Putamen (tissue), 1 donor: ENCODE measurements at regions not wholly inside any gene's neighbourhood (a gene's known extent, or its start where the extent isn't known, plus 50 kb on each side); places are given as distances from the start of the nearest gene placed in this dataset.

Source experiments
- DNase-seq: peaks from one replicate; pipeline ENCODE4 v3.0.0-alpha.2; 2016; ENCODE audit warnings: low spot score

GRCh38 chr13:60765700-60766411 is 368.8 kb downstream of the TDRD3 start:
- peak; percentile 50 for DNase-seq

- DNase-seq, result no peak
These were observed 362.5 kb downstream of the TDRD3 start for GRCh38 chr13:60759499-60759898.

GRCh38 chr13:60758637-60759036 is 361.6 kb downstream of the TDRD3 start:
- no peak for DNase-seq

GRCh38 chr13:60757501-60758215 is 360.6 kb downstream of the TDRD3 start:
- DNase-seq, result no peak

GRCh38 chr13:60756306-60756705 is 359.3 kb downstream of the TDRD3 start:
- no peak for DNase-seq

GRCh38 chr13:60755380-60756163 is 358.6 kb downstream of the TDRD3 start:
- DNase-seq, result peak; percentile 79

- DNase-seq, result no peak
These were observed 357.4 kb downstream of the TDRD3 start for GRCh38 chr13:60754211-60755090.

GRCh38 chr13:60753641-60754040 is 356.6 kb downstream of the TDRD3 start:
- DNase-seq, result no peak

- DNase-seq, result no peak
These were observed 348.3 kb downstream of the TDRD3 start for GRCh38 chr13:60745343-60745742.

- DNase-seq, result no peak
These were observed 336.9 kb downstream of the TDRD3 start for GRCh38 chr13:60733933-60734332.

GRCh38 chr13:60727140-60727539 is 330.1 kb downstream of the TDRD3 start:
- DNase-seq, result no peak

- DNase-seq, result no peak
These were observed 324.0 kb downstream of the TDRD3 start for GRCh38 chr13:60721063-60721462.

- DNase-seq, result no peak
These were observed 323.6 kb downstream of the TDRD3 start for GRCh38 chr13:60720590-60720989.

- no peak for DNase-seq
These were observed 319.3 kb downstream of the TDRD3 start for GRCh38 chr13:60716313-60716712.

GRCh38 chr13:60707878-60708277 is 310.9 kb downstream of the TDRD3 start:
- DNase-seq, result no peak

- no peak for DNase-seq
These were observed 304.9 kb downstream of the TDRD3 start for GRCh38 chr13:60701895-60702294.

GRCh38 chr13:60700994-60701393 is 304.0 kb downstream of the TDRD3 start:
- no peak for DNase-seq

- no peak for DNase-seq
These were observed 302.6 kb downstream of the TDRD3 start for GRCh38 chr13:60699636-60700035.

- DNase-seq, result no peak
These were observed 299.6 kb downstream of the TDRD3 start for GRCh38 chr13:60696602-60697001.

- DNase-seq, result no peak
These were observed 294.2 kb downstream of the TDRD3 start for GRCh38 chr13:60691268-60691667.

GRCh38 chr13:60690604-60691003 is 293.6 kb downstream of the TDRD3 start:
- DNase-seq, result no peak

- no peak for DNase-seq
These were observed 292.6 kb downstream of the TDRD3 start for GRCh38 chr13:60689571-60689970.
